MM.1S (cell line): ENCODE measurements at regions not wholly inside any gene's neighbourhood (a gene's known extent, or its start where the extent isn't known, plus 50 kb on each side); places are given as distances from the start of the nearest gene placed in this dataset.

Experiments used
- DNase-seq: peaks from one replicate; pipeline ENCODE4 v3.0.0-alpha.2; 2015
- H2AFZ ChIP-seq: fragments of 300-600 bp; sonication (generic); 2 replicates; pipeline ENCODE4 v1.6.0; 2016; ENCODE audit warnings: antibody characterized with exemption, low read length
- H3F3A ChIP-seq: fragments of 300-600 bp; sonication (generic); 2 replicates; pipeline ENCODE4 v1.6.1; 2016; ENCODE audit warnings: mild to moderate bottlenecking, antibody characterized with exemption, low read length, moderate library complexity, mixed read lengths; ENCODE audit not compliant: insufficient read depth
- H3K27ac ChIP-seq: fragments of 300-600 bp; sonication (generic); 2 replicates; pipeline ENCODE4 v1.5.1; 2016; ENCODE audit warnings: mild to moderate bottlenecking, low read length
- H3K27me3 ChIP-seq: fragments of 300-600 bp; sonication (generic); replicated peaks from 2 replicates; pipeline ENCODE4 v1.6.0; 2016; ENCODE audit warnings: low read length; ENCODE audit not compliant: insufficient read depth
- H3K36me3 ChIP-seq: fragments of 300-600 bp; sonication (generic); replicated peaks from 2 replicates; pipeline ENCODE4 v1.6.1; 2016; ENCODE audit warnings: mild to moderate bottlenecking, low read length, mixed read lengths; ENCODE audit not compliant: insufficient read depth
- H3K4me1 ChIP-seq: fragments of 300-600 bp; sonication (generic); 2 replicates; pipeline ENCODE4 v1.6.1; 2016; ENCODE audit warnings: low read length, mixed read lengths
- H3K4me2 ChIP-seq: fragments of 300-600 bp; sonication (generic); 2 replicates; pipeline ENCODE4 v1.6.0; 2016; ENCODE audit warnings: low read depth, low read length
- H3K4me3 ChIP-seq: fragments of 300-600 bp; sonication (generic); 2 replicates; pipeline ENCODE4 v1.5.1; 2016; ENCODE audit warnings: low read length, mixed read lengths
- H3K79me2 ChIP-seq: fragments of 300-600 bp; sonication (generic); 2 replicates; pipeline ENCODE4 v1.6.1; 2016; ENCODE audit warnings: mixed run types, low read length, mixed read lengths
- H3K9ac ChIP-seq: fragments of 300-600 bp; sonication (generic); 2 replicates; pipeline ENCODE4 v1.6.1; 2016; ENCODE audit warnings: low read length, mixed read lengths
- H3K9me2 ChIP-seq: fragments of 300-600 bp; sonication (generic); replicated peaks from 2 replicates; pipeline ENCODE4 v1.6.1; 2016; ENCODE audit warnings: mild to moderate bottlenecking, low read length, mixed read lengths; ENCODE audit not compliant: insufficient read depth
- H3K9me3 ChIP-seq: fragments of 300-600 bp; sonication (generic); replicated peaks from 2 replicates; pipeline ENCODE4 v1.6.1; 2016; ENCODE audit warnings: mild to moderate bottlenecking, low read length, mixed read lengths; ENCODE audit not compliant: insufficient read depth
- H4K20me1 ChIP-seq: fragments of 300-600 bp; sonication (generic); 2 replicates; pipeline ENCODE4 v1.6.1; 2016; ENCODE audit warnings: mild to moderate bottlenecking, low read length, moderate library complexity, mixed read lengths; ENCODE audit not compliant: insufficient read depth
- CTCF ChIP-seq: fragments of 300-600 bp; sonication (generic); IDR thresholded peaks from 2 replicates; pipeline ENCODE4 v1.5.1; 2016; ENCODE audit warnings: antibody characterized with exemption, low read length, mixed read lengths
- EZH2 ChIP-seq: fragments of 300-600 bp; sonication (generic); optimal IDR thresholded peaks from 2 replicates; pipeline ENCODE3; 2017; ENCODE audit warnings: low read depth, mild to moderate bottlenecking, antibody characterized with exemption, low read length, mixed read lengths
- EZH2phosphoT487 ChIP-seq: fragments of 300-600 bp; sonication (generic); IDR thresholded peaks from 2 replicates; pipeline ENCODE4 v1.6.1; 2018; ENCODE audit warnings: antibody characterized with exemption, low read length

- H3K79me2 ChIP-seq, result no peaks in the 10 kb centered on the region
- H3K4me1 ChIP-seq, result peaks cover 29% of the 10 kb centered on the region
- no peak overlapping the region for H2AFZ ChIP-seq
- H4K20me1 ChIP-seq, result no peaks in the 10 kb centered on the region
- H3K27me3 ChIP-seq, result no peaks in the 10 kb centered on the region
- no peaks in the 10 kb centered on the region for H3K9me2 ChIP-seq
- H3K9me3 ChIP-seq, result no peaks in the 10 kb centered on the region
- H3K9ac ChIP-seq, result no peak overlapping the region
- no peak for DNase-seq
- H3K4me2 ChIP-seq, result no peak overlapping the region
- TF ChIP-seq CTCF, result no peak
- no peak for TF ChIP-seq EZH2phosphoT487
- TF ChIP-seq EZH2, result no peak
- no peak overlapping the region for H3K4me3 ChIP-seq
- H3F3A ChIP-seq, result peaks cover 12% of the 10 kb centered on the region; the same call in 1 of the 2 replicates
- no peak overlapping the region for H3K27ac ChIP-seq
- H3K36me3 ChIP-seq, result no peaks in the 10 kb centered on the region
Observed at GRCh38 chr6:81909981-81910900, 157.8 kb upstream of the TENT5A start.

GRCh38 chr6:81909162-81909561 is 156.7 kb upstream of the TENT5A start:
- Histone ChIP-seq H3F3A (peaks cover 12% of the 10 kb centered on the region; the same call in 1 of the 2 replicates), H3K79me2 (no peaks in the 10 kb centered on the region), H3K27me3 (no peaks in the 10 kb centered on the region), H3K4me2 (no peak overlapping the region), H3K27ac (no peak overlapping the region), H2AFZ (no peak overlapping the region), H4K20me1 (no peaks in the 10 kb centered on the region), H3K36me3 (no peaks in the 10 kb centered on the region), H3K4me3 (no peak overlapping the region), H3K4me1 (peaks cover 30% of the 10 kb centered on the region), H3K9ac (no peak overlapping the region), H3K9me2 (no peaks in the 10 kb centered on the region), H3K9me3 (no peaks in the 10 kb centered on the region)
- no peak for DNase-seq
- TF ChIP-seq EZH2, result no peak
- no peak for TF ChIP-seq CTCF
- no peak for TF ChIP-seq EZH2phosphoT487

GRCh38 chr6:81906709-81907204 is 154.3 kb upstream of the TENT5A start:
- peaks cover 30% of the 10 kb centered on the region for H3K4me1 ChIP-seq
- TF ChIP-seq CTCF (no peak), EZH2phosphoT487 (no peak), EZH2 (no peak)
- peak; percentile 80 for DNase-seq
- H3K27me3 ChIP-seq, result no peaks in the 10 kb centered on the region
- H3K79me2 ChIP-seq, result no peaks in the 10 kb centered on the region
- H3K9me3 ChIP-seq, result no peaks in the 10 kb centered on the region
- H3K9me2 ChIP-seq, result no peaks in the 10 kb centered on the region
- peak overlapping the region; percentile 43 for H2AFZ ChIP-seq
- no peaks in the 10 kb centered on the region for H3K36me3 ChIP-seq
- H3K4me3 ChIP-seq, result no peak overlapping the region
- no peaks in the 10 kb centered on the region for H4K20me1 ChIP-seq
- H3K9ac ChIP-seq, result no peak overlapping the region
- peaks cover 12% of the 10 kb centered on the region; the same call in 1 of the 2 replicates for H3F3A ChIP-seq
- peak overlapping the region; percentile 78; the same call in 1 of the 2 replicates for H3K27ac ChIP-seq
- H3K4me2 ChIP-seq, result peak overlapping the region; percentile 49
